K562 (cell line): ENCODE measurements at regions not wholly inside any gene's neighbourhood (a gene's known extent, or its start where the extent isn't known, plus 50 kb on each side); places are given as distances from the start of the nearest gene placed in this dataset.

Experiments used
- ATF7 ChIP-seq: fragments of 450-650 bp; IDR thresholded peaks from 2 replicates; pipeline ENCODE4 v1.7.1; 2014; ENCODE audit warnings: mild to moderate bottlenecking, moderate library complexity
- BACH1 ChIP-seq: fragments of 200-800 bp; sonication (Bioruptor generic); IDR thresholded peaks from 2 replicates; pipeline ENCODE4 v1.6.1; 2016; ENCODE audit warnings: missing genetic modification characterization, missing compliant biosample characterization
- CGGBP1 ChIP-seq: fragments of 250-450 bp; sonication (Bioruptor Pico); IDR thresholded peaks from 2 replicates; pipeline ENCODE4 v1.9.0; 2021; ENCODE audit warnings: mild to moderate bottlenecking
- NBN ChIP-seq: fragments of 450-650 bp; IDR thresholded peaks from 2 replicates; pipeline ENCODE4 v1.6.1; 2016; ENCODE audit warnings: low read depth, mild to moderate bottlenecking
- SIN3A ChIP-seq, 2 experiments: fragments of 150-350 bp in 1 of 2; IDR thresholded peaks; 2 replicates each; pipeline ENCODE4 v1.6.1; 2011 to 2016; ENCODE audit warnings: borderline replicate concordance in 2 of 2, low read depth in 2 of 2, low read length in 2 of 2, mild to moderate bottlenecking in 2 of 2, moderate library complexity in 2 of 2; ENCODE audit not compliant: control insufficient read depth in 1 of 2
- SMARCE1 ChIP-seq: fragments of 450-650 bp; IDR thresholded peaks from 2 replicates; pipeline ENCODE4 v1.7.1; 2016; ENCODE audit warnings: mild to moderate bottlenecking
- STAT5B ChIP-seq: fragments of 250-450 bp; sonication (Bioruptor Pico); IDR thresholded peaks from 2 replicates; pipeline ENCODE4 v1.8.0; 2021; ENCODE audit warnings: mild to moderate bottlenecking, inconsistent platforms
- ZSCAN29 ChIP-seq: fragments of 450-650 bp; IDR thresholded peaks from 2 replicates; pipeline ENCODE4 v1.6.1; 2017
- TF ChIP-seq, protein P1 (sequence below), 3 experiments: IDR thresholded peaks in 2 of 3; conservative IDR thresholded peaks in 1 of 3; 2 replicates each; pipeline ENCODE4 v1.5.1; 2011 to 2012; ENCODE audit warnings: low read length in 3 of 3, mild to moderate bottlenecking in 3 of 3, control low read depth in 2 of 3, improper control_type of control experiment in 1 of 3, inconsistent platforms in 1 of 3, low read depth in 1 of 3, mixed read lengths in 1 of 3, moderate library complexity in 1 of 3; ENCODE audit not compliant: insufficient read depth in 2 of 3
- TF ChIP-seq, protein P2 (sequence below), 2 experiments: fragments of 450-650 bp in 1 of 2; sonication (generic) in 1 of 2; formaldehyde crosslinking in 1 of 2; IDR thresholded peaks in 1 of 2; conservative IDR thresholded peaks in 1 of 2; 2 replicates each; pipeline versions ENCODE4 v1.6.1 to v1.8.1; 2016 to 2023; ENCODE audit warnings: mild to moderate bottlenecking in 2 of 2, moderate library complexity in 2 of 2, inconsistent platforms in 1 of 2, missing genetic modification reagents in 1 of 2

DNA sequence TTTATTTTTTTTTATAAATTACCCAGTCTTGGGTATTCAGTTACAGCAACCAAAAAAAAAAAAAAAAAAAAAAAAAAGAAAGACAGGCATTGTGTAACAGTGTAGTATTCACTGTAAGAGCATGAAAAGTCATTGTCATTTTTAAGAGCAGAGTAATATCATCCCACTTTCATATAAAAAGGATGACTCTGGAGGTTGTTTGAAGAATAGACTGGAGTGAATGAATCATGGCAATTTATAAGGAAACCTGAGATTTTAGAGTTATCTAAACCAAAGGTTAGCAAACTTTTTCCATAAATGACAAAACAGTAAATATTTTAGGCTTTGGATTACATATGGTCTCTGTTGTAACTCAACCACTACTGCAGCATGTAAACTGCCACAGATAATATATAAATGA lies 794.9 kb downstream of the NTRK3 start:
- TF ChIP-seq, protein P1, sequence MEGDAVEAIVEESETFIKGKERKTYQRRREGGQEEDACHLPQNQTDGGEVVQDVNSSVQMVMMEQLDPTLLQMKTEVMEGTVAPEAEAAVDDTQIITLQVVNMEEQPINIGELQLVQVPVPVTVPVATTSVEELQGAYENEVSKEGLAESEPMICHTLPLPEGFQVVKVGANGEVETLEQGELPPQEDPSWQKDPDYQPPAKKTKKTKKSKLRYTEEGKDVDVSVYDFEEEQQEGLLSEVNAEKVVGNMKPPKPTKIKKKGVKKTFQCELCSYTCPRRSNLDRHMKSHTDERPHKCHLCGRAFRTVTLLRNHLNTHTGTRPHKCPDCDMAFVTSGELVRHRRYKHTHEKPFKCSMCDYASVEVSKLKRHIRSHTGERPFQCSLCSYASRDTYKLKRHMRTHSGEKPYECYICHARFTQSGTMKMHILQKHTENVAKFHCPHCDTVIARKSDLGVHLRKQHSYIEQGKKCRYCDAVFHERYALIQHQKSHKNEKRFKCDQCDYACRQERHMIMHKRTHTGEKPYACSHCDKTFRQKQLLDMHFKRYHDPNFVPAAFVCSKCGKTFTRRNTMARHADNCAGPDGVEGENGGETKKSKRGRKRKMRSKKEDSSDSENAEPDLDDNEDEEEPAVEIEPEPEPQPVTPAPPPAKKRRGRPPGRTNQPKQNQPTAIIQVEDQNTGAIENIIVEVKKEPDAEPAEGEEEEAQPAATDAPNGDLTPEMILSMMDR (IDR thresholded peaks at IDR 0.05 in 2 of 3, conservative IDR thresholded peaks at IDR 0.05 in 1 of 3; ENCODE audit: insufficient read depth in 2 of 3, low read depth in 1 of 3, low read length in 3 of 3), result no peak
- TF ChIP-seq STAT5B (CRISPR knock-in tag) (no peak), BACH1 (tag) (no peak), ZSCAN29 (no peak), NBN (no peak), ATF7 (no peak), SMARCE1 (no peak), SIN3A (IDR thresholded peaks at IDR 0.05; ENCODE audit: borderline replicate concordance in 2 of 2, control insufficient read depth in 1 of 2, low read depth in 2 of 2, low read length in 2 of 2) (no peak), CGGBP1 (CRISPR knock-in tag) (no peak)
- TF ChIP-seq, protein P2, sequence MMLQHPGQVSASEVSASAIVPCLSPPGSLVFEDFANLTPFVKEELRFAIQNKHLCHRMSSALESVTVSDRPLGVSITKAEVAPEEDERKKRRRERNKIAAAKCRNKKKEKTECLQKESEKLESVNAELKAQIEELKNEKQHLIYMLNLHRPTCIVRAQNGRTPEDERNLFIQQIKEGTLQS (IDR thresholded peaks at IDR 0.05), result no peak
- TF ChIP-seq, protein P2 (CRISPR knock-in tag; conservative IDR thresholded peaks at IDR 0.05), result no peak
